ENCODE measurements at regions not wholly inside any gene's neighbourhood (a gene's known extent, or its start where the extent isn't known, plus 50 kb on each side); places are given as distances from the start of the nearest gene placed in this dataset.

- Histone ChIP-seq H3K4me3 (no peak overlapping the region), H3K27ac (peak overlapping the region; percentile 75), H3K27me3 (no peaks in the 10 kb centered on the region), H3K9me3 (no peaks in the 10 kb centered on the region), H3K4me1 (peaks cover 5% of the 10 kb centered on the region), H3K36me3 (no peaks in the 10 kb centered on the region)
- TF ChIP-seq POLR2AphosphoS5 (IDR thresholded peaks at IDR 0.05) (no peak), EP300 (IDR thresholded peaks at IDR 0.05) (no peak), POLR2A (IDR thresholded peaks at IDR 0.05) (no peak), CTCF (IDR thresholded peaks at IDR 0.05) (no peak)
- DNase-seq (ENCODE audit: low spot score in 2 of 2) = no peak
- WGBS = 36% methylated on average over 3 of the region's 3 CpGs
Observed at GRCh38 chr7:131648491-131648890, 92.1 kb upstream of the PODXL start.

- WGBS = 91% methylated on average over 4 of the region's 4 CpGs
- Histone ChIP-seq H3K27ac (no peak overlapping the region), H3K4me1 (peaks cover 5% of the 10 kb centered on the region), H3K36me3 (no peaks in the 10 kb centered on the region), H3K27me3 (no peaks in the 10 kb centered on the region), H3K9me3 (no peaks in the 10 kb centered on the region), H3K4me3 (no peak overlapping the region)
- TF ChIP-seq EP300 (IDR thresholded peaks at IDR 0.05) (no peak), CTCF (IDR thresholded peaks at IDR 0.05) (no peak), POLR2A (IDR thresholded peaks at IDR 0.05) (no peak), POLR2AphosphoS5 (IDR thresholded peaks at IDR 0.05) (no peak)
- no peak for DNase-seq (ENCODE audit: low spot score in 2 of 2)
Observed at GRCh38 chr7:131646203-131646602, 89.8 kb upstream of the PODXL start.

GRCh38 chr7:131642429-131642828 is 86.0 kb upstream of the PODXL start:
- H3K36me3 ChIP-seq = no peaks in the 10 kb centered on the region
- no peaks in the 10 kb centered on the region for H3K9me3 ChIP-seq
- 42% methylated on average over 3 of the region's 3 CpGs for WGBS
- H3K4me1 ChIP-seq = no peaks in the 10 kb centered on the region
- no peak overlapping the region for H3K27ac ChIP-seq
- H3K27me3 ChIP-seq = no peaks in the 10 kb centered on the region
- DNase-seq (ENCODE audit: low spot score in 2 of 2) = no peak
- TF ChIP-seq POLR2A (IDR thresholded peaks at IDR 0.05) = no peak
- no peak for TF ChIP-seq EP300 (IDR thresholded peaks at IDR 0.05)
- TF ChIP-seq POLR2AphosphoS5 (IDR thresholded peaks at IDR 0.05) = no peak
- no peak for TF ChIP-seq CTCF (IDR thresholded peaks at IDR 0.05)
- no peak overlapping the region for H3K4me3 ChIP-seq

- Histone ChIP-seq H3K4me1 (no peaks in the 10 kb centered on the region), H3K4me3 (no peak overlapping the region), H3K9me3 (no peaks in the 10 kb centered on the region), H3K36me3 (no peaks in the 10 kb centered on the region), H3K27me3 (no peaks in the 10 kb centered on the region), H3K27ac (no peak overlapping the region)
- TF ChIP-seq POLR2A (IDR thresholded peaks at IDR 0.05) = no peak
- no peak for TF ChIP-seq CTCF (IDR thresholded peaks at IDR 0.05)
- no peak for TF ChIP-seq POLR2AphosphoS5 (IDR thresholded peaks at IDR 0.05)
- TF ChIP-seq EP300 (IDR thresholded peaks at IDR 0.05) = no peak
- no peak for DNase-seq (ENCODE audit: low spot score in 2 of 2)
- WGBS = 82% methylated on average over 5 of the region's 5 CpGs
Observed at GRCh38 chr7:131640686-131641085, 84.3 kb upstream of the PODXL start.

GRCh38 chr7:131638641-131639430 is 82.4 kb upstream of the PODXL start:
- H3K4me3 ChIP-seq = no peak overlapping the region
- no peak overlapping the region for H3K27ac ChIP-seq
- TF ChIP-seq EP300 (IDR thresholded peaks at IDR 0.05) (no peak), CTCF (IDR thresholded peaks at IDR 0.05) (no peak), POLR2AphosphoS5 (IDR thresholded peaks at IDR 0.05) (no peak), POLR2A (IDR thresholded peaks at IDR 0.05) (no peak)
- H3K4me1 ChIP-seq = no peaks in the 10 kb centered on the region
- no peaks in the 10 kb centered on the region for H3K27me3 ChIP-seq
- DNase-seq (ENCODE audit: low spot score in 2 of 2) = no peak
- no peaks in the 10 kb centered on the region for H3K9me3 ChIP-seq
- H3K36me3 ChIP-seq = no peaks in the 10 kb centered on the region
- 76% methylated on average over 10 of the region's 10 CpGs for WGBS
